Activated naive CD4-positive, alpha-beta T cell treated with anti-CD3 and anti-CD28 coated beads, Interleukin-2, amount 10 ng/mL, durations not matched to agents 7 days and 5 days (primary cell): ENCODE measurements at regions not wholly inside any gene's neighbourhood (a gene's known extent, or its start where the extent isn't known, plus 50 kb on each side); places are given as distances from the start of the nearest gene placed in this dataset.
A peak's percentile ranks its signal among the peaks of the same experiment; 100 is the strongest.

Experiments used
- CTCF ChIA-PET: fragments of 350-600 bp; sonication (Branson Sonifier 250); formaldehyde crosslinking; loops from one replicate; lab custom pipeline; 2021; ENCODE audit warnings: antibody characterized with exemption; lab: Charles Lee
- DNase-seq: peaks from one replicate; pipeline ENCODE4 v3.0.0-alpha.2; 2020
- H3K27ac Mint-ChIP-seq: one replicate; pipeline ENCODE4 v1.8.0; 2021; ENCODE audit warnings: mild to moderate bottlenecking, moderate library complexity, mixed read lengths
- H3K27me3 Mint-ChIP-seq: one replicate; pipeline ENCODE4 v1.8.0; 2021; ENCODE audit warnings: mild to moderate bottlenecking, mixed read lengths
- H3K36me3 Mint-ChIP-seq: one replicate; pipeline ENCODE4 v1.8.0; 2021; ENCODE audit warnings: mixed read lengths
- H3K4me1 Mint-ChIP-seq: one replicate; pipeline ENCODE4 v1.8.0; 2021; ENCODE audit warnings: mixed read lengths
- H3K4me3 Mint-ChIP-seq: one replicate; pipeline ENCODE4 v1.8.0; 2021; ENCODE audit warnings: mild to moderate bottlenecking, moderate library complexity, mixed read lengths
- H3K9me3 Mint-ChIP-seq: one replicate; pipeline ENCODE4 v1.8.0; 2021; ENCODE audit warnings: mixed read lengths

- Mint-ChIP-seq H3K9me3 (no peaks in the 10 kb centered on the region), H3K27me3 (peaks cover 6% of the 10 kb centered on the region), H3K36me3 (no peaks in the 10 kb centered on the region), H3K27ac (no peak overlapping the region), H3K4me3 (no peak overlapping the region), H3K4me1 (peaks cover 10% of the 10 kb centered on the region)
- DNase-seq, result peak; percentile 52
- CTCF ChIA-PET, result no interaction called here
These were observed 545.1 kb upstream of the ATP2B1 start for GRCh38 chr12:90253674-90254181.

- Mint-ChIP-seq H3K9me3 (no peaks in the 10 kb centered on the region), H3K4me3 (no peak overlapping the region), H3K27me3 (peaks cover 4% of the 10 kb centered on the region), H3K36me3 (no peaks in the 10 kb centered on the region), H3K27ac (no peak overlapping the region), H3K4me1 (peaks cover 10% of the 10 kb centered on the region)
- CTCF ChIA-PET, result no interaction called here
- DNase-seq, result no peak
These were observed 544.5 kb upstream of the ATP2B1 start for GRCh38 chr12:90253136-90253535.

- Mint-ChIP-seq H3K9me3 (no peaks in the 10 kb centered on the region), H3K27ac (no peak overlapping the region), H3K27me3 (peaks cover 4% of the 10 kb centered on the region), H3K4me3 (no peak overlapping the region), H3K4me1 (peaks cover 10% of the 10 kb centered on the region), H3K36me3 (no peaks in the 10 kb centered on the region)
- CTCF ChIA-PET, result no interaction called here
- DNase-seq, result no peak
These were observed 542.1 kb upstream of the ATP2B1 start for GRCh38 chr12:90250766-90251165.

- H3K4me3 Mint-ChIP-seq, result no peak overlapping the region
- CTCF ChIA-PET, result interaction anchor here (1.1 kb wide), 1 partner anchor 22 kb away, joined by 4 read pairs; no protein-coding TSS in a partner anchor
These were observed 541.4 kb upstream of the ATP2B1 start for GRCh38 chr12:90250042-90250441.

GRCh38 chr12:90246688-90247087 lies 538.0 kb upstream of the ATP2B1 start:
- Mint-ChIP-seq H3K27me3 (no peaks in the 10 kb centered on the region), H3K4me1 (no peaks in the 10 kb centered on the region), H3K9me3 (no peaks in the 10 kb centered on the region), H3K36me3 (no peaks in the 10 kb centered on the region), H3K4me3 (no peak overlapping the region), H3K27ac (no peak overlapping the region)
- CTCF ChIA-PET, result no interaction called here
- no peak for DNase-seq

More at GRCh38 chr12:90250042-90250441, 541.4 kb upstream of the ATP2B1 start:
- H3K27ac Mint-ChIP-seq, result no peak overlapping the region
- H3K27me3 Mint-ChIP-seq, result peaks cover 4% of the 10 kb centered on the region
- H3K36me3 Mint-ChIP-seq, result no peaks in the 10 kb centered on the region
- no peak for DNase-seq
- H3K4me1 Mint-ChIP-seq, result peaks cover 10% of the 10 kb centered on the region
- no peaks in the 10 kb centered on the region for H3K9me3 Mint-ChIP-seq

- CTCF ChIA-PET, result no interaction called here
- H3K9me3 Mint-ChIP-seq, result no peaks in the 10 kb centered on the region
- no peak overlapping the region for H3K4me3 Mint-ChIP-seq
- DNase-seq, result no peak
- H3K27ac Mint-ChIP-seq, result no peak overlapping the region
- H3K4me1 Mint-ChIP-seq, result no peaks in the 10 kb centered on the region
- H3K36me3 Mint-ChIP-seq, result no peaks in the 10 kb centered on the region
- no peaks in the 10 kb centered on the region for H3K27me3 Mint-ChIP-seq
These were observed 536.8 kb upstream of the ATP2B1 start for GRCh38 chr12:90245391-90245790.

- DNase-seq, result no peak
- H3K4me1 Mint-ChIP-seq, result no peaks in the 10 kb centered on the region
- H3K27ac Mint-ChIP-seq, result no peak overlapping the region
- H3K36me3 Mint-ChIP-seq, result no peaks in the 10 kb centered on the region
- no peak overlapping the region for H3K4me3 Mint-ChIP-seq
- no peaks in the 10 kb centered on the region for H3K9me3 Mint-ChIP-seq
- no peaks in the 10 kb centered on the region for H3K27me3 Mint-ChIP-seq
- CTCF ChIA-PET, result no interaction called here
These were observed 535.6 kb upstream of the ATP2B1 start for GRCh38 chr12:90244232-90244631.

- Mint-ChIP-seq H3K9me3 (no peaks in the 10 kb centered on the region), H3K4me3 (no peak overlapping the region), H3K27me3 (no peaks in the 10 kb centered on the region), H3K27ac (no peak overlapping the region), H3K36me3 (no peaks in the 10 kb centered on the region), H3K4me1 (no peaks in the 10 kb centered on the region)
- DNase-seq, result no peak
- CTCF ChIA-PET, result no interaction called here
These were observed 534.6 kb upstream of the ATP2B1 start for GRCh38 chr12:90243211-90243610.

- CTCF ChIA-PET, result no interaction called here
- no peaks in the 10 kb centered on the region for H3K9me3 Mint-ChIP-seq
- no peak overlapping the region for H3K4me3 Mint-ChIP-seq
- no peak overlapping the region for H3K27ac Mint-ChIP-seq
- no peaks in the 10 kb centered on the region for H3K36me3 Mint-ChIP-seq
- no peak for DNase-seq
- no peaks in the 10 kb centered on the region for H3K4me1 Mint-ChIP-seq
- H3K27me3 Mint-ChIP-seq, result no peaks in the 10 kb centered on the region
These were observed 531.2 kb upstream of the ATP2B1 start for GRCh38 chr12:90239732-90240260.

- Mint-ChIP-seq H3K27me3 (no peaks in the 10 kb centered on the region), H3K36me3 (no peaks in the 10 kb centered on the region), H3K4me3 (no peak overlapping the region)
These were observed 530.1 kb upstream of the ATP2B1 start for GRCh38 chr12:90238663-90239271.

GRCh38 chr12:90237841-90238240 lies 529.2 kb upstream of the ATP2B1 start:
- Mint-ChIP-seq H3K9me3 (no peaks in the 10 kb centered on the region), H3K4me1 (no peaks in the 10 kb centered on the region), H3K27me3 (no peaks in the 10 kb centered on the region), H3K4me3 (no peak overlapping the region), H3K27ac (no peak overlapping the region), H3K36me3 (no peaks in the 10 kb centered on the region)
- CTCF ChIA-PET, result no interaction called here
- no peak for DNase-seq

More at GRCh38 chr12:90238663-90239271, 530.1 kb upstream of the ATP2B1 start:
- Mint-ChIP-seq H3K9me3 (no peaks in the 10 kb centered on the region), H3K4me1 (no peaks in the 10 kb centered on the region), H3K27ac (no peak overlapping the region)
- CTCF ChIA-PET, result no interaction called here
- DNase-seq, result no peak

- Mint-ChIP-seq H3K4me3 (no peak overlapping the region), H3K27ac (no peak overlapping the region), H3K36me3 (no peaks in the 10 kb centered on the region), H3K4me1 (no peaks in the 10 kb centered on the region), H3K27me3 (no peaks in the 10 kb centered on the region), H3K9me3 (no peaks in the 10 kb centered on the region)
- no peak for DNase-seq
- CTCF ChIA-PET, result no interaction called here
These were observed 527.0 kb upstream of the ATP2B1 start for GRCh38 chr12:90235642-90236041.

GRCh38 chr12:90234472-90234871 lies 525.8 kb upstream of the ATP2B1 start:
- H3K27me3 Mint-ChIP-seq, result no peaks in the 10 kb centered on the region
- H3K4me3 Mint-ChIP-seq, result no peak overlapping the region
- no peaks in the 10 kb centered on the region for H3K4me1 Mint-ChIP-seq
- CTCF ChIA-PET, result no interaction called here
- no peaks in the 10 kb centered on the region for H3K9me3 Mint-ChIP-seq
- no peaks in the 10 kb centered on the region for H3K36me3 Mint-ChIP-seq
- DNase-seq, result no peak
- no peak overlapping the region for H3K27ac Mint-ChIP-seq

GRCh38 chr12:90233168-90234100 lies 524.8 kb upstream of the ATP2B1 start:
- CTCF ChIA-PET, result no interaction called here
- no peak overlapping the region for H3K27ac Mint-ChIP-seq
- no peaks in the 10 kb centered on the region for H3K36me3 Mint-ChIP-seq
- DNase-seq, result no peak
- H3K27me3 Mint-ChIP-seq, result no peaks in the 10 kb centered on the region
- H3K4me1 Mint-ChIP-seq, result no peaks in the 10 kb centered on the region
- H3K4me3 Mint-ChIP-seq, result no peak overlapping the region
- H3K9me3 Mint-ChIP-seq, result no peaks in the 10 kb centered on the region
